SK-N-SH (cell line): ENCODE measurements at regions not wholly inside any gene's neighbourhood (a gene's known extent, or its start where the extent isn't known, plus 50 kb on each side); places are given as distances from the start of the nearest gene placed in this dataset.
A peak's percentile ranks its signal among the peaks of the same experiment; 100 is the strongest.

Experiments used
- CTCF ChIA-PET: fragments of 300-600, 350-600 bp; formaldehyde crosslinking; extraction: SDS; loops from one replicate; lab custom pipeline; 2021; lab: Yijun Ruan, JAX
- POLR2A ChIA-PET: fragments of 350-600 bp; sonication (Branson Sonifier 250); formaldehyde crosslinking; extraction: SDS; loops from one replicate; lab custom pipeline; 2020; ENCODE audit warnings: antibody characterized with exemption, inconsistent platforms; lab: Yijun Ruan, JAX
- DNase-seq: peaks from one replicate; pipeline ENCODE4 v3.0.0; 2012
- H2AFZ ChIP-seq: fragments of 200-600 bp; sonication (generic); 2 replicates; pipeline ENCODE4 v1.8.1; 2016; ENCODE audit warnings: antibody characterized with exemption, mild to moderate bottlenecking, low read depth
- H3F3A ChIP-seq: fragments of 200-600 bp; sonication (generic); replicated peaks from 2 replicates; pipeline ENCODE3; 2016; ENCODE audit warnings: antibody characterized with exemption, mild to moderate bottlenecking; ENCODE audit not compliant: insufficient read depth
- H3K27ac ChIP-seq, 2 experiments: fragments of 200-500 bp in 1 of 2; fragments of 200-600 bp in 1 of 2; sonication (Bioruptor generic) in 1 of 2; sonication (generic), shearing (Covaris generic) in 1 of 2; 2 replicates each; pipeline versions ENCODE4 v1.5.1 to v1.6.1; 2014 to 2016; ENCODE audit warnings: low read depth in 2 of 2, inconsistent platforms in 1 of 2, low read length in 1 of 2, mild to moderate bottlenecking in 1 of 2, mixed read lengths in 1 of 2
- H3K27me3 ChIP-seq: fragments of 200-600 bp; sonication (generic), shearing (Covaris generic); 2 replicates; pipeline ENCODE4 v1.6.1; 2016; ENCODE audit warnings: mixed run types; ENCODE audit not compliant: insufficient read depth
- H3K36me3 ChIP-seq, 2 experiments: fragments of 200-500 bp in 1 of 2; fragments of 200-600 bp in 1 of 2; sonication (Bioruptor generic) in 1 of 2; sonication (generic) in 1 of 2; replicated peaks in 1 of 2; 2 replicates each; pipeline versions ENCODE3 to v1.5.1; 2014 to 2016; ENCODE audit warnings: low read length in 1 of 2, mild to moderate bottlenecking in 1 of 2; ENCODE audit not compliant: insufficient read depth in 2 of 2, control insufficient read depth in 1 of 2
- H3K4me1 ChIP-seq, 2 experiments: fragments of 200-500 bp in 1 of 2; fragments of 200-600 bp in 1 of 2; sonication (Bioruptor generic) in 1 of 2; sonication (generic), shearing (Covaris generic) in 1 of 2; 2 replicates each; pipeline versions ENCODE4 v1.5.1 to v1.6.1; 2014 to 2016; ENCODE audit warnings: low read depth in 1 of 2, low read length in 1 of 2, mixed run types in 1 of 2; ENCODE audit not compliant: insufficient read depth in 2 of 2, control insufficient read depth in 1 of 2
- H3K4me2 ChIP-seq: fragments of 200-600 bp; sonication (generic), shearing (Covaris generic); 2 replicates; pipeline ENCODE4 v1.6.1; 2017; ENCODE audit warnings: mixed run types
- H3K4me3 ChIP-seq, 2 experiments: fragments of 200-500 bp in 1 of 2; fragments of 200-600 bp in 1 of 2; sonication (Bioruptor generic) in 1 of 2; sonication (generic), shearing (Covaris generic) in 1 of 2; 2 replicates each; pipeline versions ENCODE4 v1.5.1 to v1.8.1; 2014 to 2016; ENCODE audit warnings: low read depth in 2 of 2, inconsistent platforms in 1 of 2, low read length in 1 of 2, mild to moderate bottlenecking in 1 of 2, mixed read lengths in 1 of 2, moderate library complexity in 1 of 2
- H3K79me2 ChIP-seq: fragments of 200-600 bp; sonication (generic); 2 replicates; pipeline ENCODE4 v1.8.1; 2017; ENCODE audit warnings: mild to moderate bottlenecking; ENCODE audit not compliant: insufficient read depth
- H3K9ac ChIP-seq: fragments of 200-600 bp; sonication (generic); 2 replicates; pipeline ENCODE4 v1.6.1; 2017; ENCODE audit warnings: mixed run types
- H3K9me2 ChIP-seq: fragments of 200-600 bp; sonication (generic); 2 replicates; pipeline ENCODE4 v1.6.1; 2017; ENCODE audit warnings: mixed run types
- H3K9me3 ChIP-seq: fragments of 200-600 bp; sonication (generic); 2 replicates; pipeline ENCODE4 v1.6.1; 2017; ENCODE audit warnings: mixed run types, mild to moderate bottlenecking, moderate library complexity
- H4K20me1 ChIP-seq: fragments of 200-600 bp; sonication (generic); 2 replicates; pipeline ENCODE4 v1.6.1; 2017; ENCODE audit warnings: mild to moderate bottlenecking, mixed run types; ENCODE audit not compliant: insufficient read depth
- CHD2 ChIP-seq: fragments of 150-350 bp; IDR thresholded peaks from 2 replicates; pipeline ENCODE4 v1.6.1; 2018; ENCODE audit warnings: low read length; ENCODE audit not compliant: partially characterized antibody
- EP300 ChIP-seq, 2 experiments: IDR thresholded peaks; 2 replicates each; pipeline versions ENCODE4 v1.4.0 to v1.6.1; 2012; ENCODE audit warnings: borderline replicate concordance in 1 of 2, low read depth in 1 of 2, low read length in 1 of 2
- FOXM1 ChIP-seq: IDR thresholded peaks from 2 replicates; pipeline ENCODE4 v1.4.0; 2012; ENCODE audit warnings: low read depth, mild to moderate bottlenecking
- MEF2A ChIP-seq: IDR thresholded peaks from 2 replicates; pipeline ENCODE4 v1.4.0; 2012; ENCODE audit warnings: low read depth, borderline replicate concordance
- NRF1 ChIP-seq: IDR thresholded peaks from 2 replicates; pipeline ENCODE4 v1.6.1; 2012; ENCODE audit warnings: low read depth, mild to moderate bottlenecking, low read length
- RAD21 ChIP-seq: IDR thresholded peaks from 2 replicates; pipeline ENCODE4 v1.6.1; 2012; ENCODE audit warnings: mild to moderate bottlenecking, low read length
- TCF12 ChIP-seq: IDR thresholded peaks from 2 replicates; pipeline ENCODE4 v1.4.0; 2012
- WGBS: methylation state at CpG from one replicate; pipeline ENCODE4 v1.1.6; 2017; ENCODE audit warnings: low lambda C conversion rate; 5-methylcytosine and 5-hydroxymethylcytosine counted together
- TF ChIP-seq, protein P1 (sequence below): IDR thresholded peaks from 2 replicates; pipeline ENCODE4; 2012
- TF ChIP-seq, protein P2 (sequence below): fragments of 200-600 bp; sonication (generic); IDR thresholded peaks from 2 replicates; pipeline ENCODE4 v1.6.1; 2017; ENCODE audit warnings: antibody characterized with exemption, mild to moderate bottlenecking, moderate library complexity
- TF ChIP-seq, protein P3 (sequence below): fragments of 150-350 bp; IDR thresholded peaks from 2 replicates; pipeline ENCODE4 v1.6.1; 2016; ENCODE audit warnings: mild to moderate bottlenecking, low read depth, low read length
- TF ChIP-seq, protein P4 (sequence below): IDR thresholded peaks from 2 replicates; pipeline ENCODE4 v1.4.0; 2012; ENCODE audit warnings: low read depth

DNA sequence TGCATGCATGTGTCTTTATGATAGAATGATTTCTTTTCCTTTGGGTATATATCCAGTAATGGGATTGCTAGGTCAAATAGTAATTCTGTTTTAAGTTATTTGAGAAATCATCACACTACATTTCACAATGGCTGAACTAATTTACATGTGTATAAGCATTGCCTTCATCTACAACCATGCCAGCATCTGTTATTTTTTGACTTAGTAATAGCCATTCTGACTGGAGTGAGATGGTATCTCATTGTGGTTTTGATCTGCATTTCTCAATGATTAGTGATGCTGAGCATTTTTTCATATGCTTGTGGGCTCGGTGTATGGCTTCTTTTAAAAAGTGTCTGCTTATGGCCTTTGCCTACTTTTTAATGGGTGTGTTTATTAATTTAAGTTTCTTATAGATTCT lies 102.3 kb upstream of the CCDC112 start (continued):
- TF ChIP-seq, protein P1, sequence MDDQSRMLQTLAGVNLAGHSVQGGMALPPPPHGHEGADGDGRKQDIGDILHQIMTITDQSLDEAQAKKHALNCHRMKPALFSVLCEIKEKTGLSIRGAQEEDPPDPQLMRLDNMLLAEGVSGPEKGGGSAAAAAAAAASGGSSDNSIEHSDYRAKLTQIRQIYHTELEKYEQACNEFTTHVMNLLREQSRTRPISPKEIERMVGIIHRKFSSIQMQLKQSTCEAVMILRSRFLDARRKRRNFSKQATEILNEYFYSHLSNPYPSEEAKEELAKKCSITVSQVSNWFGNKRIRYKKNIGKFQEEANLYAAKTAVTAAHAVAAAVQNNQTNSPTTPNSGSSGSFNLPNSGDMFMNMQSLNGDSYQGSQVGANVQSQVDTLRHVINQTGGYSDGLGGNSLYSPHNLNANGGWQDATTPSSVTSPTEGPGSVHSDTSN, result peak; percentile 95
- TF ChIP-seq MEF2A, result peak; percentile 54; the same call in 1 of the 2 replicates
- TF ChIP-seq, protein P2, sequence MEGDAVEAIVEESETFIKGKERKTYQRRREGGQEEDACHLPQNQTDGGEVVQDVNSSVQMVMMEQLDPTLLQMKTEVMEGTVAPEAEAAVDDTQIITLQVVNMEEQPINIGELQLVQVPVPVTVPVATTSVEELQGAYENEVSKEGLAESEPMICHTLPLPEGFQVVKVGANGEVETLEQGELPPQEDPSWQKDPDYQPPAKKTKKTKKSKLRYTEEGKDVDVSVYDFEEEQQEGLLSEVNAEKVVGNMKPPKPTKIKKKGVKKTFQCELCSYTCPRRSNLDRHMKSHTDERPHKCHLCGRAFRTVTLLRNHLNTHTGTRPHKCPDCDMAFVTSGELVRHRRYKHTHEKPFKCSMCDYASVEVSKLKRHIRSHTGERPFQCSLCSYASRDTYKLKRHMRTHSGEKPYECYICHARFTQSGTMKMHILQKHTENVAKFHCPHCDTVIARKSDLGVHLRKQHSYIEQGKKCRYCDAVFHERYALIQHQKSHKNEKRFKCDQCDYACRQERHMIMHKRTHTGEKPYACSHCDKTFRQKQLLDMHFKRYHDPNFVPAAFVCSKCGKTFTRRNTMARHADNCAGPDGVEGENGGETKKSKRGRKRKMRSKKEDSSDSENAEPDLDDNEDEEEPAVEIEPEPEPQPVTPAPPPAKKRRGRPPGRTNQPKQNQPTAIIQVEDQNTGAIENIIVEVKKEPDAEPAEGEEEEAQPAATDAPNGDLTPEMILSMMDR, result no peak
- peak in 1 of 2 experiments; percentile 93; a peak in 2 of 4 replicates for TF ChIP-seq EP300 (IDR thresholded peaks at IDR 0.05; ENCODE audit: borderline replicate concordance in 1 of 2, low read depth in 1 of 2, low read length in 1 of 2)
- peak; percentile 96 for TF ChIP-seq TCF12
- TF ChIP-seq RAD21, result no peak

DNA sequence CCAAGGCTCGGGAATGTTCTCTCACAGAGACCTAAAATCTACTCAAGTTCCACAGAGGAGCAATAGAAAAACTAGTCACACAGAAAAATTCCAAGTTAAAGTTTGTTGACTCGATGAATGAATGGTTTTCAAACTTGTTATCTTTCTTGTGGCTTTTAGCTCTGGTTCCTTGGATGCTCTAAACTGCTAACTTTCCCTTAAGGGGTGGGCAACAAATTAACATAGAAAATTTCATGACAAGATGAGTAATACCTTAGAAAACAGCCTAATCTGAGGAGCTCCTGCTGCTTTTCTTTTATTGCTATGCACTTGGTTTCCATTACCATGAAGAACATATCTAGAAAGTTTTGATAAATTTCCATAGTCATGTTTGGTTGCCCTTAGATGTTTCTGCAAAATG lies 100.2 kb upstream of the CCDC112 start:
- Histone ChIP-seq H3K9me2 (no peaks in the 10 kb centered on the region), H3K9me3 (no peaks in the 10 kb centered on the region), H3K4me2 (peak overlapping the region; percentile 29; the same call in 1 of the 2 replicates), H2AFZ (no peak overlapping the region), H3K36me3 (no peaks in the 10 kb centered on the region), H3K27ac (peak overlapping the region in 1 of 2 experiments; percentile 72; a peak in 2 of 4 replicates), H3K4me1 (no peaks in the 10 kb centered on the region), H3K79me2 (no peaks in the 10 kb centered on the region), H3K9ac (no peak overlapping the region), H3K27me3 (no peaks in the 10 kb centered on the region), H3K4me3 (no peak overlapping the region), H3F3A (peaks cover 24% of the 10 kb centered on the region), H4K20me1 (no peaks in the 10 kb centered on the region)
- no peak for DNase-seq
- 53% methylated on average over 2 of the region's 2 CpGs for WGBS
- POLR2A ChIA-PET, result no interaction called here
- CTCF ChIA-PET, result no interaction called here
- TF ChIP-seq, protein P1, result peak; percentile 2; the same call in 1 of the 2 replicates
- TF ChIP-seq NRF1 (no peak), MEF2A (no peak), FOXM1 (no peak), CHD2 (no peak)
- TF ChIP-seq, protein P3, sequence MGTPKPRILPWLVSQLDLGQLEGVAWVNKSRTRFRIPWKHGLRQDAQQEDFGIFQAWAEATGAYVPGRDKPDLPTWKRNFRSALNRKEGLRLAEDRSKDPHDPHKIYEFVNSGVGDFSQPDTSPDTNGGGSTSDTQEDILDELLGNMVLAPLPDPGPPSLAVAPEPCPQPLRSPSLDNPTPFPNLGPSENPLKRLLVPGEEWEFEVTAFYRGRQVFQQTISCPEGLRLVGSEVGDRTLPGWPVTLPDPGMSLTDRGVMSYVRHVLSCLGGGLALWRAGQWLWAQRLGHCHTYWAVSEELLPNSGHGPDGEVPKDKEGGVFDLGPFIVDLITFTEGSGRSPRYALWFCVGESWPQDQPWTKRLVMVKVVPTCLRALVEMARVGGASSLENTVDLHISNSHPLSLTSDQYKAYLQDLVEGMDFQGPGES, result no peak
- TF ChIP-seq, protein P4, sequence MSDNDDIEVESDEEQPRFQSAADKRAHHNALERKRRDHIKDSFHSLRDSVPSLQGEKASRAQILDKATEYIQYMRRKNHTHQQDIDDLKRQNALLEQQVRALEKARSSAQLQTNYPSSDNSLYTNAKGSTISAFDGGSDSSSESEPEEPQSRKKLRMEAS, result no peak
